Progenitor cell of endocrine pancreas (in vitro differentiated cells): ENCODE measurements at regions not wholly inside any gene's neighbourhood (a gene's known extent, or its start where the extent isn't known, plus 50 kb on each side); places are given as distances from the start of the nearest gene placed in this dataset.
"Not testable (repeated sequence)": the region's sequence is repeated elsewhere in the genome, so short reads cannot be mapped to it uniquely, and the experiment has no call there.

Experiments used
- DNase-seq: peaks from one replicate; pipeline ENCODE4 v3.0.0; 2021; ENCODE audit warnings: low spot score; ENCODE audit not compliant: unreplicated experiment
- H3K27ac Mint-ChIP-seq: 2 replicates; pipeline ENCODE4 v1.8.0; 2021; ENCODE audit warnings: mild to moderate bottlenecking, moderate library complexity, mixed read lengths
- H3K27me3 Mint-ChIP-seq: 2 replicates; pipeline ENCODE4 v1.8.0; 2021; ENCODE audit warnings: mixed read lengths
- H3K36me3 Mint-ChIP-seq: 2 replicates; pipeline ENCODE4 v1.8.0; 2022; ENCODE audit warnings: mixed read lengths; ENCODE audit not compliant: insufficient read depth
- H3K4me1 Mint-ChIP-seq: 2 replicates; pipeline ENCODE4 v1.8.0; 2021; ENCODE audit warnings: low read depth, mixed read lengths
- H3K4me3 Mint-ChIP-seq: 2 replicates; pipeline ENCODE4 v1.8.0; 2021; ENCODE audit warnings: low read depth, mild to moderate bottlenecking, moderate library complexity, mixed read lengths
- H3K9me3 Mint-ChIP-seq: 2 replicates; pipeline ENCODE4 v1.8.0; 2021; ENCODE audit warnings: low read depth, mixed read lengths
- TF ChIP-seq, protein P1 (sequence below): fragments of 200-600 bp; sonication (generic); IDR thresholded peaks from one replicate; pipeline ENCODE4 v1.5.0; 2021; ENCODE audit warnings: antibody characterized with exemption, mild to moderate bottlenecking; ENCODE audit not compliant: unreplicated experiment

DNA sequence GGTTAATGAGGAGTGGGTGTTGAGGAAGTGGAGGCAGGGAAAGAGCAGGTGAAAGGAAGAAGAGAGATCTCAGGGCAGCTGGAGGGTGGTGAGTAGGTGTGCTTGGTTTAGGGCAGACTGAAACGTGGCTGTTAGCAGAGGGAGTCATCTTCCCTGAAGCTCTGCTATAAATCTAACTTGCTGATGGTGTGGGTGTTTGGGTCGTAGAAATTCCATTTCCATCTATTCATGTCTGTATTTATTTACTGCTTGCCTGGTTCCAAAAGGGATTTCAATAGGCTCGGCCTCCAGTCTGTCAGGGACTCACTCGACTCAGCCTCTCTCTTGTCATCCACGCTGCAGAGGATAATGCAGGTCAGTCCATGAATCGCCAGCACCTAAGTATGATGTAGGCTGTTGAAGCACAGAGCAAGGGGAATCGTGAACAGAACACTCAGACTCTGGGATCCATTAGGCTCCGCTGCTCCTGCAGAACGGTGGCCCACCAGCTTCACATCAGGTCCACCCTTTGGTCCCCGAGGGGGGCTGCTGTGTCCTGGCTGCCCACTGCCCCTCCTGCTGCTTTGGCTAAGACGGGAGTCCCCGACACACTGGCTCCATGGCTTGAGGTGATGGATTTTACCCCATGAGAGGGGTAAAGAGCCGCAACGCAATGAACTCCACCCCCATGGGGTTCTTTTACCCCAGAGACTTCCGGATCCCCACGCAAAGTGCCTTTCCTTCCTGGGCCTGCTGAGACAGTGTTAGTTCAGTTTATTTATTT, 156.2 kb downstream of the RHOU start:
- Mint-ChIP-seq H3K27me3 (peaks cover 5% of the 10 kb centered on the region), H3K27ac (no peak overlapping the region), H3K4me3 (no peak overlapping the region), H3K4me1 (no peaks in the 10 kb centered on the region), H3K36me3 (no peaks in the 10 kb centered on the region), H3K9me3 (no peaks in the 10 kb centered on the region)
- TF ChIP-seq, protein P1, sequence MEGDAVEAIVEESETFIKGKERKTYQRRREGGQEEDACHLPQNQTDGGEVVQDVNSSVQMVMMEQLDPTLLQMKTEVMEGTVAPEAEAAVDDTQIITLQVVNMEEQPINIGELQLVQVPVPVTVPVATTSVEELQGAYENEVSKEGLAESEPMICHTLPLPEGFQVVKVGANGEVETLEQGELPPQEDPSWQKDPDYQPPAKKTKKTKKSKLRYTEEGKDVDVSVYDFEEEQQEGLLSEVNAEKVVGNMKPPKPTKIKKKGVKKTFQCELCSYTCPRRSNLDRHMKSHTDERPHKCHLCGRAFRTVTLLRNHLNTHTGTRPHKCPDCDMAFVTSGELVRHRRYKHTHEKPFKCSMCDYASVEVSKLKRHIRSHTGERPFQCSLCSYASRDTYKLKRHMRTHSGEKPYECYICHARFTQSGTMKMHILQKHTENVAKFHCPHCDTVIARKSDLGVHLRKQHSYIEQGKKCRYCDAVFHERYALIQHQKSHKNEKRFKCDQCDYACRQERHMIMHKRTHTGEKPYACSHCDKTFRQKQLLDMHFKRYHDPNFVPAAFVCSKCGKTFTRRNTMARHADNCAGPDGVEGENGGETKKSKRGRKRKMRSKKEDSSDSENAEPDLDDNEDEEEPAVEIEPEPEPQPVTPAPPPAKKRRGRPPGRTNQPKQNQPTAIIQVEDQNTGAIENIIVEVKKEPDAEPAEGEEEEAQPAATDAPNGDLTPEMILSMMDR: no peak
- no peak for DNase-seq

GRCh38 chr1:228892200-228892599, 156.9 kb downstream of the RHOU start:
- not testable (repeated sequence) for H3K4me1 Mint-ChIP-seq, H3K36me3 Mint-ChIP-seq, H3K4me3 Mint-ChIP-seq, H3K9me3 Mint-ChIP-seq, H3K27ac Mint-ChIP-seq, DNase-seq, H3K27me3 Mint-ChIP-seq

DNA sequence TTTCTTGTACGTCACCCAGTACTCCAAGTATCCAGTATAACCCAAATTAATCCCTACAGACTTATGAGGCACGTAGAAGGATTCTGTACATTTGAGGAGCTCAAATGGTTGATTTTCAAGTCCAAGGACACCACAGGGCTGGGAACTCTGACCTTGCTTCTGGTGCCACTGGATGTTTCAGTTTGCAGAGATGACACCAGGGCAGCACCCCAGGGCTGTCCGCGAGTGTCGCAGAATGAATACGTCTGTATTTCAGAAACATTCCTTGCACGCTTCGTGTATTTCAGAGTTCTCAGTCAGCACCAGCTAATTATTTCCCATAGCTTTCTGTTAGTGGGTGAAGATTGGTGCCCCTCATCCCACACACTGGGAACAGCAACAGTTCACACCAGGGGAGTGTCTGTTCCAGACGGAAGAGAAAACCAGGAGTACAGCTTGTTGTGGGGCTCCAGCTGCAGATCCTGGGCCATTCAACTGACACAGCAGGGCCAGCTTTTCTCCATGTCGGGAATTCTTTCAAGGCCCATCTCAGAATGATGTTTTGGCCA, 159.2 kb downstream of the RHOU start:
- peaks cover 7% of the 10 kb centered on the region for H3K4me1 Mint-ChIP-seq
- H3K27ac Mint-ChIP-seq: no peak overlapping the region
- no peak overlapping the region for H3K4me3 Mint-ChIP-seq
- no peak for DNase-seq
- H3K9me3 Mint-ChIP-seq: no peaks in the 10 kb centered on the region
- H3K27me3 Mint-ChIP-seq: peaks cover 7% of the 10 kb centered on the region
- no peaks in the 10 kb centered on the region for H3K36me3 Mint-ChIP-seq
- TF ChIP-seq, protein P1: no peak

DNA sequence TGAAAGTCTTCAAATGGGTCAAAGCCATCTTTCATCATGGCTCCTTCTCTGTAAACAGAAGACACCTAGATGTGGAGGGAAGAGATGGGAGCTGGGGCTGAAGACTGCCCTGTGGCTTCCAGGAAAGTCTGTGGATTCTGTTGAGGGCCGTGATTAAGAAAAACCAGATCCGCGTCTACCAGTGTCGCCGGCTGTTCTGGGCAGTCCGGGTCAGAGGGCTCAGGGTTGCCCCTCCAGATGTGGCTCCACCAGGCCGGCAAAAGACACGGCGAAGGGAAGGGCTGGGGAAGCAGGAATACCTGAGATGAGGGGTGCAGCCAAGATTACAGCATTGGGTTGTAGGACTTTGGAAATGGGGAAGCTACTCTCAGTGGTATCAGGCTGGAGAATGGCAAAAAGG, 162.6 kb downstream of the RHOU start:
- no peaks in the 10 kb centered on the region for H3K9me3 Mint-ChIP-seq
- TF ChIP-seq, protein P1: no peak
- peaks cover 15% of the 10 kb centered on the region for H3K27me3 Mint-ChIP-seq
- peaks cover 9% of the 10 kb centered on the region for H3K4me1 Mint-ChIP-seq
- no peak for DNase-seq
- H3K4me3 Mint-ChIP-seq: no peak overlapping the region
- no peak overlapping the region for H3K27ac Mint-ChIP-seq
- H3K36me3 Mint-ChIP-seq: no peaks in the 10 kb centered on the region

DNA sequence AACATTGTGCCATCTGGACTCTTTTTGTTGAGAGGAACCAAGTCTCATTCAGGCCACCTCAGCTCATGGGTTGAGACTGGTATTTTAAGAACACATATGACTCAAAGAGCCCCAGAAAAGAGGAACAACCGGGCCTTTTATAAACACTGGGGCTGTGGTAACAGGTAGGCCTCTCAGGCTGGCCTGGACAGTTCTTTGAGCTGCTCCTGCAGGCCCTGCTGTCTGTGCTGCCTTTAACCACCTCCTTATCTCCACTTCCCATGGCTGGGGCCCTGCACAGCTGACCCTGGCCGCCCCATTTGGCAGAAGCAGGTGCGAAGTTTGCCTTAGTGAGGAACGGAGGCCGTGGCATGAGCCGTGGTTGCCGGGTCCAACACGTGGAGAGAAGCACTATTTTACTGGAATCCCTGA, 163.3 kb downstream of the RHOU start:
- peaks cover 15% of the 10 kb centered on the region for H3K27me3 Mint-ChIP-seq
- TF ChIP-seq, protein P1: no peak
- H3K4me3 Mint-ChIP-seq: no peak overlapping the region
- no peaks in the 10 kb centered on the region for H3K36me3 Mint-ChIP-seq
- H3K4me1 Mint-ChIP-seq: peaks cover 9% of the 10 kb centered on the region
- H3K27ac Mint-ChIP-seq: no peak overlapping the region
- no peak for DNase-seq
- no peaks in the 10 kb centered on the region for H3K9me3 Mint-ChIP-seq
